GM23248 (cell line): ENCODE measurements at regions not wholly inside any gene's neighbourhood (a gene's known extent, or its start where the extent isn't known, plus 50 kb on each side); places are given as distances from the start of the nearest gene placed in this dataset.

Experiments used
- EZH2 ChIP-seq: fragments of 200-600 bp; sonication (generic); IDR thresholded peaks from 2 replicates; pipeline ENCODE4 v1.6.1; 2018; ENCODE audit warnings: antibody characterized with exemption, mild to moderate bottlenecking; ENCODE audit not compliant: insufficient read depth, poor library complexity, severe bottlenecking
- EZH2phosphoT487 ChIP-seq: fragments of 200-600 bp; sonication (generic); IDR thresholded peaks from 2 replicates; pipeline ENCODE4 v1.6.1; 2018; ENCODE audit warnings: antibody characterized with exemption, moderate library complexity, mild to moderate bottlenecking, low read depth; ENCODE audit not compliant: insufficient read depth

- TF ChIP-seq EZH2 (no peak), EZH2phosphoT487 (no peak)
Measured at GRCh38 chr9:73083519-73083918, 68.1 kb upstream of the ANXA1 start.
